ENCODE measurements at regions not wholly inside any gene's neighbourhood (a gene's known extent, or its start where the extent isn't known, plus 50 kb on each side); places are given as distances from the start of the nearest gene placed in this dataset.

DNA sequence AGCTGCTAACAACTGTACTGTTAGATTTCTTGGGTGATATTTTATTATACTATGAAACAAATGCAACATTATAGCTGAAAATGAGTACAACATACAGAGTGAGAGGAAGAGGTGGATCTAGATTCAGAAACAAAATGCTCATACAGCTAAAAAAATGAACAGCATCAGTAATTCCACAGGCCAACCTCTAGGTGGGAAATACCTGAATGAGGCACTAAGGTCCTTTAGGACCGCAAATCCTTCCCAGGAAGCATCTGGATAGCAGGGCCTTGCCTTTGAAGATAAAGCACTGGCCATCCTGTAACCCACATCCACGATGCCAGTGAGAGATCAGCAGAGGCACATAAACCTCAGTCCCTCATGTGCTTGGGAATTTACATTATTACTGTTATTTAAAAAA, 310.8 kb downstream of the YTHDC2 start:
- TF ChIP-seq, protein P1, sequence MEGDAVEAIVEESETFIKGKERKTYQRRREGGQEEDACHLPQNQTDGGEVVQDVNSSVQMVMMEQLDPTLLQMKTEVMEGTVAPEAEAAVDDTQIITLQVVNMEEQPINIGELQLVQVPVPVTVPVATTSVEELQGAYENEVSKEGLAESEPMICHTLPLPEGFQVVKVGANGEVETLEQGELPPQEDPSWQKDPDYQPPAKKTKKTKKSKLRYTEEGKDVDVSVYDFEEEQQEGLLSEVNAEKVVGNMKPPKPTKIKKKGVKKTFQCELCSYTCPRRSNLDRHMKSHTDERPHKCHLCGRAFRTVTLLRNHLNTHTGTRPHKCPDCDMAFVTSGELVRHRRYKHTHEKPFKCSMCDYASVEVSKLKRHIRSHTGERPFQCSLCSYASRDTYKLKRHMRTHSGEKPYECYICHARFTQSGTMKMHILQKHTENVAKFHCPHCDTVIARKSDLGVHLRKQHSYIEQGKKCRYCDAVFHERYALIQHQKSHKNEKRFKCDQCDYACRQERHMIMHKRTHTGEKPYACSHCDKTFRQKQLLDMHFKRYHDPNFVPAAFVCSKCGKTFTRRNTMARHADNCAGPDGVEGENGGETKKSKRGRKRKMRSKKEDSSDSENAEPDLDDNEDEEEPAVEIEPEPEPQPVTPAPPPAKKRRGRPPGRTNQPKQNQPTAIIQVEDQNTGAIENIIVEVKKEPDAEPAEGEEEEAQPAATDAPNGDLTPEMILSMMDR (IDR thresholded peaks at IDR 0.05), result no peak
- TF ChIP-seq POLR2A (IDR thresholded peaks at IDR 0.05), result no peak
